Glutamatergic neuron (in vitro differentiated cells): ENCODE measurements at regions not wholly inside any gene's neighbourhood (a gene's known extent, or its start where the extent isn't known, plus 50 kb on each side); places are given as distances from the start of the nearest gene placed in this dataset.

Experiments used
- DNase-seq: peaks from one replicate; pipeline ENCODE4 v3.0.0; 2022
- H3K27ac Mint-ChIP-seq: one replicate; pipeline ENCODE4 v1.8.0; 2020; ENCODE audit warnings: mild to moderate bottlenecking, mixed read lengths, inconsistent platforms; ENCODE audit not compliant: unreplicated experiment
- H3K27me3 Mint-ChIP-seq: one replicate; pipeline ENCODE4 v1.8.0; 2020; ENCODE audit warnings: mild to moderate bottlenecking, moderate library complexity, mixed read lengths, inconsistent platforms; ENCODE audit not compliant: unreplicated experiment
- H3K36me3 Mint-ChIP-seq: one replicate; pipeline ENCODE4 v1.8.0; 2020; ENCODE audit warnings: mild to moderate bottlenecking, mixed read lengths, inconsistent platforms; ENCODE audit not compliant: unreplicated experiment
- H3K4me1 Mint-ChIP-seq: one replicate; pipeline ENCODE4 v1.8.0; 2020; ENCODE audit warnings: mild to moderate bottlenecking, low read depth, mixed read lengths, inconsistent platforms; ENCODE audit not compliant: unreplicated experiment
- H3K4me3 Mint-ChIP-seq: one replicate; pipeline ENCODE4 v1.8.0; 2020; ENCODE audit warnings: mild to moderate bottlenecking, mixed read lengths, inconsistent platforms; ENCODE audit not compliant: unreplicated experiment
- H3K9me3 Mint-ChIP-seq: one replicate; pipeline ENCODE4 v1.8.0; 2020; ENCODE audit warnings: mild to moderate bottlenecking, moderate library complexity, mixed read lengths, inconsistent platforms; ENCODE audit not compliant: unreplicated experiment
- CTCF ChIP-seq: fragments of 200-600 bp; sonication (generic); IDR thresholded peaks from one replicate; pipeline ENCODE4 v1.5.0; 2021; ENCODE audit not compliant: partially characterized antibody, unreplicated experiment

GRCh38 chr10:43809211-43809930 lies 160.7 kb upstream of the ZNF32 start:
- H3K9me3 Mint-ChIP-seq = no peaks in the 10 kb centered on the region
- TF ChIP-seq CTCF = no peak
- H3K4me3 Mint-ChIP-seq = no peak overlapping the region
- H3K27ac Mint-ChIP-seq = no peak overlapping the region
- H3K27me3 Mint-ChIP-seq = no peaks in the 10 kb centered on the region
- peaks cover 9% of the 10 kb centered on the region for H3K4me1 Mint-ChIP-seq
- DNase-seq = no peak
- H3K36me3 Mint-ChIP-seq = no peaks in the 10 kb centered on the region

- Mint-ChIP-seq H3K27me3 (no peaks in the 10 kb centered on the region), H3K27ac (no peak overlapping the region), H3K4me1 (peaks cover 11% of the 10 kb centered on the region), H3K4me3 (no peak overlapping the region), H3K9me3 (no peaks in the 10 kb centered on the region), H3K36me3 (no peaks in the 10 kb centered on the region)
- TF ChIP-seq CTCF = no peak
- DNase-seq = no peak
Measured at GRCh38 chr10:43808136-43808535, 159.5 kb upstream of the ZNF32 start.

GRCh38 chr10:43806831-43807640 lies 158.4 kb upstream of the ZNF32 start:
- no peaks in the 10 kb centered on the region for H3K27me3 Mint-ChIP-seq
- H3K36me3 Mint-ChIP-seq = no peaks in the 10 kb centered on the region
- no peak overlapping the region for H3K4me3 Mint-ChIP-seq
- DNase-seq = no peak
- no peak overlapping the region for H3K27ac Mint-ChIP-seq
- H3K9me3 Mint-ChIP-seq = no peaks in the 10 kb centered on the region
- peaks cover 8% of the 10 kb centered on the region for H3K4me1 Mint-ChIP-seq
- TF ChIP-seq CTCF = no peak

DNA sequence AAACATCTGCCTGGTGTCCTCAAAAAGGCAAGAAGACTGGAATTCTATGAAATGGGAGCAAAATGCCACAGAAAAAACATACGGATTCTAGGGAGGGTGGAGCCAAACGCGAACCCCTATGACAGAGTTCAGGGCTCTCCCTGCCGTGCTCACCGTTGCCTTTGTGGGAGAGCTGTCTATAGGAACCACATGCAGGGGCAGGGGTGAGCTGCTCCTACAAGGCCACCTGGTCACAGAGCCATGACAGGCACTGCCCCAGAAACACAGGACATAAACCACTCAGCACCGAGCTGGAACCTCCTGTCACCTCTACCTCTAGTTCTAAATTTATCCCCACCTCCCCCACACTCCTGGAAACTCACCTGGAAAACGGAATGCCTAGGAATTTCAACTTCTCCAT lies 155.1 kb upstream of the ZNF32 start:
- no peak overlapping the region for H3K4me3 Mint-ChIP-seq
- TF ChIP-seq CTCF = no peak
- no peak overlapping the region for H3K27ac Mint-ChIP-seq
- H3K9me3 Mint-ChIP-seq = peaks cover 1% of the 10 kb centered on the region
- no peaks in the 10 kb centered on the region for H3K36me3 Mint-ChIP-seq
- peaks cover 3% of the 10 kb centered on the region for H3K27me3 Mint-ChIP-seq
- H3K4me1 Mint-ChIP-seq = peaks cover 18% of the 10 kb centered on the region
- no peak for DNase-seq
